DOHH2 (cell line): ENCODE measurements at regions not wholly inside any gene's neighbourhood (a gene's known extent, or its start where the extent isn't known, plus 50 kb on each side); places are given as distances from the start of the nearest gene placed in this dataset.

Experiments used
- CTCF ChIP-seq: fragments of 200-600 bp; sonication (generic); IDR thresholded peaks from one replicate; pipeline ENCODE4 v1.5.1; 2014; ENCODE audit warnings: antibody characterized with exemption, mild to moderate bottlenecking, low read depth, low read length; ENCODE audit not compliant: poor library complexity, severe bottlenecking
- EZH2phosphoT487 ChIP-seq: fragments of 200-600 bp; sonication (generic); IDR thresholded peaks from 2 replicates; pipeline ENCODE4 v1.6.1; 2017; ENCODE audit warnings: borderline replicate concordance, mild to moderate bottlenecking, antibody characterized with exemption, low read length, moderate library complexity, mixed read lengths

- TF ChIP-seq CTCF (no peak), EZH2phosphoT487 (no peak)
These were observed 905.6 kb upstream of the GHITM start for GRCh38 chr10:83233691-83234090.
